Panc1 (cell line): ENCODE measurements at regions not wholly inside any gene's neighbourhood (a gene's known extent, or its start where the extent isn't known, plus 50 kb on each side); places are given as distances from the start of the nearest gene placed in this dataset.

ENCODE experiments used
- POLR2AphosphoS5 ChIP-seq: IDR thresholded peaks from 2 replicates; pipeline ENCODE4 v1.6.1; 2012; ENCODE audit warnings: mild to moderate bottlenecking, low read depth, low read length, moderate library complexity
- SIN3A ChIP-seq: IDR thresholded peaks from 2 replicates; pipeline ENCODE4 v1.6.1; 2012; ENCODE audit warnings: low read depth, mild to moderate bottlenecking, low read length, moderate library complexity, borderline replicate concordance; ENCODE audit not compliant: insufficient read depth
- TF ChIP-seq, protein P1 (sequence below): fragments of 450-650 bp; IDR thresholded peaks from 2 replicates; pipeline ENCODE4 v1.5.1; 2017; ENCODE audit warnings: mild to moderate bottlenecking
- TF ChIP-seq, protein P2 (sequence below), 2 experiments: IDR thresholded peaks; 2 replicates each; pipeline ENCODE4 v1.6.1; 2011 to 2012; ENCODE audit warnings: low read depth in 2 of 2, control low read depth in 1 of 2, low read length in 1 of 2, mild to moderate bottlenecking in 1 of 2, moderate library complexity in 1 of 2; ENCODE audit not compliant: insufficient read depth in 1 of 2

DNA sequence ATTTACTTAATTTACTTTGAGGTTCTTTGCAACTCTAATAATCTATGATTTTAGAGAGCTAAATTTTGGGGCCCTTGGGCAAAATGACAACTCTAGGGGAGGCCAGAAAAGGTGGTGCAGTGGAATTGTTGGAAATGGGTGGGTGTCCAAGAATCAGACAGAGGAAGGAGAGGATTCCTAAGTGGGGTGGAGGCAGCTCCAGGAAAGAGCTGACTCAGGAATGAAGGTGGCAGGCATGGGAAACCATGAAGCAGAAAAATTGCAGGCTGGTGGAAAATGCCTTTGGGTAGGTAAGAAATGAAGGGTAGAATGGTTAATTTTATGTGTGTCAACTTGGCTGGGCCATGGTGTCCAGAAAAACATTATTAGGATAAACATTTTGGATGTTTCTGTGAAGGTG is 248.5 kb upstream of the TUT7 start:
- TF ChIP-seq POLR2AphosphoS5 (no peak), SIN3A (no peak)
- TF ChIP-seq, protein P1, sequence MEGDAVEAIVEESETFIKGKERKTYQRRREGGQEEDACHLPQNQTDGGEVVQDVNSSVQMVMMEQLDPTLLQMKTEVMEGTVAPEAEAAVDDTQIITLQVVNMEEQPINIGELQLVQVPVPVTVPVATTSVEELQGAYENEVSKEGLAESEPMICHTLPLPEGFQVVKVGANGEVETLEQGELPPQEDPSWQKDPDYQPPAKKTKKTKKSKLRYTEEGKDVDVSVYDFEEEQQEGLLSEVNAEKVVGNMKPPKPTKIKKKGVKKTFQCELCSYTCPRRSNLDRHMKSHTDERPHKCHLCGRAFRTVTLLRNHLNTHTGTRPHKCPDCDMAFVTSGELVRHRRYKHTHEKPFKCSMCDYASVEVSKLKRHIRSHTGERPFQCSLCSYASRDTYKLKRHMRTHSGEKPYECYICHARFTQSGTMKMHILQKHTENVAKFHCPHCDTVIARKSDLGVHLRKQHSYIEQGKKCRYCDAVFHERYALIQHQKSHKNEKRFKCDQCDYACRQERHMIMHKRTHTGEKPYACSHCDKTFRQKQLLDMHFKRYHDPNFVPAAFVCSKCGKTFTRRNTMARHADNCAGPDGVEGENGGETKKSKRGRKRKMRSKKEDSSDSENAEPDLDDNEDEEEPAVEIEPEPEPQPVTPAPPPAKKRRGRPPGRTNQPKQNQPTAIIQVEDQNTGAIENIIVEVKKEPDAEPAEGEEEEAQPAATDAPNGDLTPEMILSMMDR = no peak
- TF ChIP-seq, protein P2, sequence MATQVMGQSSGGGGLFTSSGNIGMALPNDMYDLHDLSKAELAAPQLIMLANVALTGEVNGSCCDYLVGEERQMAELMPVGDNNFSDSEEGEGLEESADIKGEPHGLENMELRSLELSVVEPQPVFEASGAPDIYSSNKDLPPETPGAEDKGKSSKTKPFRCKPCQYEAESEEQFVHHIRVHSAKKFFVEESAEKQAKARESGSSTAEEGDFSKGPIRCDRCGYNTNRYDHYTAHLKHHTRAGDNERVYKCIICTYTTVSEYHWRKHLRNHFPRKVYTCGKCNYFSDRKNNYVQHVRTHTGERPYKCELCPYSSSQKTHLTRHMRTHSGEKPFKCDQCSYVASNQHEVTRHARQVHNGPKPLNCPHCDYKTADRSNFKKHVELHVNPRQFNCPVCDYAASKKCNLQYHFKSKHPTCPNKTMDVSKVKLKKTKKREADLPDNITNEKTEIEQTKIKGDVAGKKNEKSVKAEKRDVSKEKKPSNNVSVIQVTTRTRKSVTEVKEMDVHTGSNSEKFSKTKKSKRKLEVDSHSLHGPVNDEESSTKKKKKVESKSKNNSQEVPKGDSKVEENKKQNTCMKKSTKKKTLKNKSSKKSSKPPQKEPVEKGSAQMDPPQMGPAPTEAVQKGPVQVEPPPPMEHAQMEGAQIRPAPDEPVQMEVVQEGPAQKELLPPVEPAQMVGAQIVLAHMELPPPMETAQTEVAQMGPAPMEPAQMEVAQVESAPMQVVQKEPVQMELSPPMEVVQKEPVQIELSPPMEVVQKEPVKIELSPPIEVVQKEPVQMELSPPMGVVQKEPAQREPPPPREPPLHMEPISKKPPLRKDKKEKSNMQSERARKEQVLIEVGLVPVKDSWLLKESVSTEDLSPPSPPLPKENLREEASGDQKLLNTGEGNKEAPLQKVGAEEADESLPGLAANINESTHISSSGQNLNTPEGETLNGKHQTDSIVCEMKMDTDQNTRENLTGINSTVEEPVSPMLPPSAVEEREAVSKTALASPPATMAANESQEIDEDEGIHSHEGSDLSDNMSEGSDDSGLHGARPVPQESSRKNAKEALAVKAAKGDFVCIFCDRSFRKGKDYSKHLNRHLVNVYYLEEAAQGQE (IDR thresholded peaks at IDR 0.05; ENCODE audit: insufficient read depth in 1 of 2, low read depth in 2 of 2, low read length in 1 of 2) = no peak
